IMR-90 (cell line): ENCODE measurements at regions not wholly inside any gene's neighbourhood (a gene's known extent, or its start where the extent isn't known, plus 50 kb on each side); places are given as distances from the start of the nearest gene placed in this dataset.

Source experiments
- CEBPB ChIP-seq: IDR thresholded peaks from 2 replicates; pipeline ENCODE4 v1.6.1; 2012; ENCODE audit warnings: low read depth, low read length, improper control_type of control experiment
- CHD1 ChIP-seq: IDR thresholded peaks from 2 replicates; pipeline ENCODE4 v1.6.1; 2012; ENCODE audit warnings: low read depth, low read length, improper control_type of control experiment
- CTCF ChIP-seq: conservative IDR thresholded peaks from 2 replicates; pipeline ENCODE4 v1.5.1; 2012; ENCODE audit warnings: mild to moderate bottlenecking, low read depth, low read length, improper control_type of control experiment
- MAFK ChIP-seq: IDR thresholded peaks from 2 replicates; pipeline ENCODE4 v1.6.1; 2012; ENCODE audit warnings: low read depth, low read length, improper control_type of control experiment
- MAZ ChIP-seq: IDR thresholded peaks from 2 replicates; pipeline ENCODE4 v1.6.1; 2012; ENCODE audit warnings: low read depth, mild to moderate bottlenecking, low read length, improper control_type of control experiment, moderate library complexity, borderline replicate concordance
- MXI1 ChIP-seq: IDR thresholded peaks from 2 replicates; pipeline ENCODE4 v1.6.1; 2012; ENCODE audit warnings: low read depth, mild to moderate bottlenecking, low read length, moderate library complexity, borderline replicate concordance
- NFE2L2 ChIP-seq: fragments of 150-350 bp; IDR thresholded peaks from 2 replicates; pipeline ENCODE4 v1.6.1; 2016; ENCODE audit warnings: low read depth, mild to moderate bottlenecking, low read length
- POLR2A ChIP-seq: IDR thresholded peaks from 2 replicates; pipeline ENCODE4 v1.6.1; 2012; ENCODE audit warnings: mild to moderate bottlenecking, low read depth, low read length
- RAD21 ChIP-seq: IDR thresholded peaks from 2 replicates; pipeline ENCODE4 v1.6.1; 2012; ENCODE audit warnings: low read length, improper control_type of control experiment
- SMC3 ChIP-seq: fragments of 150-350 bp; IDR thresholded peaks from 2 replicates; pipeline ENCODE4 v1.6.1; 2016; ENCODE audit warnings: low read depth, mild to moderate bottlenecking, antibody characterized with exemption, low read length, moderate library complexity

- TF ChIP-seq CEBPB (no peak), CTCF (no peak), CHD1 (no peak), MXI1 (no peak), POLR2A (no peak), MAFK (no peak), NFE2L2 (no peak), SMC3 (no peak), MAZ (no peak), RAD21 (no peak)
Measured at GRCh38 chr18:51726614-51727013, 529.1 kb upstream of the MEX3C start.
